ENCODE measurements at regions not wholly inside any gene's neighbourhood (a gene's known extent, or its start where the extent isn't known, plus 50 kb on each side); places are given as distances from the start of the nearest gene placed in this dataset.
"Not testable (repeated sequence)": the region's sequence is repeated elsewhere in the genome, so short reads cannot be mapped to it uniquely, and the experiment has no call there.

DNA sequence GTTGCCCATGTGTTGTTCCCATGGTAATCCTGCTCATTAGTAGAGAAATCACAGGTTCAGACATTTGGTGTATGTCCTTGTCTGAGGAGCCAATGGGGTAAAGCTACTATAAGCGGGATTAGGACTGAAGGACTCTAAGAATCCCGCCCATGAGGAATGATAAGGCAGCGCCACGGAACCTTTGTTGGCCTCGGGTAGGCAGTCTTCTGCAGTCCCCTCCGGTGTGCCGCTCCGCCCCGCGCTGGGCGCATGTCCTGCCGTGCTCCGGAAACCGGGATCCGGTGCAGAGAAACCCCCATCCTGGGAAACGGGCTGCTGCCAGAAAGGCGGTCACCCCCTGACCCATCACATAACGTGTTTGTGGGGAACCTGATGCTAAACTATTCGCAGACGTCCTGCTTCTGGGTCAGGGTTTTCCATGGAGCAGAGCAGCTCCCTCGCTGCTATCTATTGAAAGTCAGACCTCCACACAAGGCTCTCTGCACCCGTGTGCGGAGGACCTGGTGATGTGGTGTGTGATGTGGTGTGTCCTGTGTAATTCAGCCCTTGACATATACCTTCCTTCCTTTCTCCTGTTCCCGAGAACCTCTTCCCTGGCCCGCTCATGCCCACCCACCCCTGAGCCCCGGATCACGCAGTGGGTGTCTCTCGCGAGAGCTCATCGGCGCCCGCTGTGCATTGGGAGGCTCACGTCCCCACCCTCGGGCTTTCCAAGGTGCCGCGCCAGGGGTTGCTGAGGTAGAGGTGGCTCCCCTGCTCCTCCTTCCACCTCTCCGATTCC is 220.8 kb upstream of the HSFY1 start:
- not testable (repeated sequence) for TF ChIP-seq POLR2A (IDR thresholded peaks at IDR 0.05; ENCODE audit: low read depth, low read length); EZH2 (IDR thresholded peaks at IDR 0.05; ENCODE audit: borderline replicate concordance, low read depth, low read length, severe bottlenecking)

Data from endothelial cell of umbilical vein (primary cell).